Prostate gland (tissue), 2 donors: ENCODE measurements at regions not wholly inside any gene's neighbourhood (a gene's known extent, or its start where the extent isn't known, plus 50 kb on each side); places are given as distances from the start of the nearest gene placed in this dataset.

Experiments
- POLR2A ChIP-seq: fragments of 450-650 bp; IDR thresholded peaks from one replicate; pipeline ENCODE4 v1.6.1; 2016; ENCODE audit warnings: antibody characterized with exemption, mild to moderate bottlenecking
- TF ChIP-seq, protein P1 (sequence below), 4 experiments: fragments of 200-600 bp in 2 of 4; fragments of 450-650 bp in 2 of 4; sonication (generic) in 2 of 4; IDR thresholded peaks; 1 replicate in 3 of 4; 2 replicates in 1 of 4; pipeline ENCODE4 v1.5.1; 2016 to 2019; ENCODE audit warnings: antibody characterized with exemption in 4 of 4, mild to moderate bottlenecking in 2 of 4, moderate library complexity in 2 of 4

GRCh38 chr13:111415246-111415645 is 94.8 kb downstream of the TEX29 start:
- no peak for TF ChIP-seq POLR2A
- TF ChIP-seq, protein P1, sequence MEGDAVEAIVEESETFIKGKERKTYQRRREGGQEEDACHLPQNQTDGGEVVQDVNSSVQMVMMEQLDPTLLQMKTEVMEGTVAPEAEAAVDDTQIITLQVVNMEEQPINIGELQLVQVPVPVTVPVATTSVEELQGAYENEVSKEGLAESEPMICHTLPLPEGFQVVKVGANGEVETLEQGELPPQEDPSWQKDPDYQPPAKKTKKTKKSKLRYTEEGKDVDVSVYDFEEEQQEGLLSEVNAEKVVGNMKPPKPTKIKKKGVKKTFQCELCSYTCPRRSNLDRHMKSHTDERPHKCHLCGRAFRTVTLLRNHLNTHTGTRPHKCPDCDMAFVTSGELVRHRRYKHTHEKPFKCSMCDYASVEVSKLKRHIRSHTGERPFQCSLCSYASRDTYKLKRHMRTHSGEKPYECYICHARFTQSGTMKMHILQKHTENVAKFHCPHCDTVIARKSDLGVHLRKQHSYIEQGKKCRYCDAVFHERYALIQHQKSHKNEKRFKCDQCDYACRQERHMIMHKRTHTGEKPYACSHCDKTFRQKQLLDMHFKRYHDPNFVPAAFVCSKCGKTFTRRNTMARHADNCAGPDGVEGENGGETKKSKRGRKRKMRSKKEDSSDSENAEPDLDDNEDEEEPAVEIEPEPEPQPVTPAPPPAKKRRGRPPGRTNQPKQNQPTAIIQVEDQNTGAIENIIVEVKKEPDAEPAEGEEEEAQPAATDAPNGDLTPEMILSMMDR (IDR thresholded peaks at IDR 0.05): no peak
